GM12878 (cell line): ENCODE measurements at regions not wholly inside any gene's neighbourhood (a gene's known extent, or its start where the extent isn't known, plus 50 kb on each side); places are given as distances from the start of the nearest gene placed in this dataset.

ENCODE experiments used
- ATAC-seq: fragments of 200-7000 bp; cut with Tn5 transposase; 3 replicates; pipeline ENCODE4 v1.9.1; 2020; ENCODE audit warnings: mild to moderate bottlenecking, moderate library complexity
- BruUV-seq: library from RNA; stranded (reverse); fragments of 400-500 nt; replicated peaks from 2 replicates; lab custom pipeline; 2021; lab: Mats Ljungman, UMichigan
- CTCF ChIA-PET: fragments of 300-600 bp; sonication (Branson Sonifier 250); formaldehyde crosslinking; extraction: SDS; loops from one replicate; lab custom pipeline; 2021; ENCODE audit warnings: inconsistent platforms; lab: Yijun Ruan, JAX
- POLR2A ChIA-PET: fragments of 350-600 bp; formaldehyde crosslinking; extraction: SDS; loops from one replicate; lab custom pipeline; 2021; ENCODE audit warnings: inconsistent platforms; lab: Charles Lee
- RAD21 ChIA-PET: fragments of 300-600 bp; sonication (Branson Sonifier 250); formaldehyde crosslinking; loops from one replicate; lab custom pipeline; 2023; ENCODE audit warnings: antibody characterized with exemption; ENCODE audit not compliant: unreplicated experiment; lab: Charles Lee
- SMC1A ChIA-PET: fragments of 300-600 bp; sonication (Branson Sonifier 250); formaldehyde crosslinking; loops from one replicate; lab custom pipeline; 2023; ENCODE audit not compliant: unreplicated experiment, uncharacterized antibody; lab: Charles Lee
- DNase-seq: peaks from one replicate; pipeline ENCODE4 v3.0.0-alpha.2; 2011; ENCODE audit warnings: low read depth, low spot score
- FAIRE-seq: peaks from 3 replicates; lab custom pipeline; 2011; peaks lifted over from hg19 to GRCh38; lab: Jason Lieb, UNC
- H2AFZ ChIP-seq: 2 replicates; pipeline ENCODE4 v1.6.0; 2011; ENCODE audit warnings: low read depth, low read length, control low read depth; ENCODE audit not compliant: control insufficient read depth
- H3K27ac ChIP-seq: 2 replicates; pipeline ENCODE4 v1.5.1; 2011; ENCODE audit warnings: control low read depth; ENCODE audit not compliant: control insufficient read depth, insufficient read depth
- H3K27me3 ChIP-seq, 2 experiments: replicated peaks in 1 of 2; 2 replicates each; pipeline versions ENCODE4 v1.6.0 to v1.6.1; 2011; ENCODE audit warnings: low read length in 1 of 2; ENCODE audit not compliant: control insufficient read depth in 2 of 2, insufficient read depth in 2 of 2
- H3K36me3 ChIP-seq, 2 experiments: 2 replicates each; pipeline ENCODE4 v1.5.1; 2011; ENCODE audit warnings: low read length in 1 of 2; ENCODE audit not compliant: control insufficient read depth in 2 of 2, insufficient read depth in 2 of 2
- H3K4me1 ChIP-seq: 2 replicates; pipeline ENCODE4 v1.6.1; 2011; ENCODE audit warnings: mild to moderate bottlenecking, low read length, moderate library complexity, mixed read lengths; ENCODE audit not compliant: control insufficient read depth, insufficient read depth
- H3K4me2 ChIP-seq: 2 replicates; pipeline ENCODE4 v1.6.0; 2011; ENCODE audit warnings: control low read depth; ENCODE audit not compliant: control insufficient read depth, insufficient read depth
- H3K4me3 ChIP-seq: fragments of 200-600 bp; sonication (generic); 2 replicates; pipeline ENCODE4 v1.5.1; 2016
- H3K79me2 ChIP-seq: 2 replicates; pipeline ENCODE4 v1.6.0; 2011; ENCODE audit warnings: low read length; ENCODE audit not compliant: control insufficient read depth, insufficient read depth
- H3K9ac ChIP-seq: 2 replicates; pipeline ENCODE4 v1.8.0; 2011; ENCODE audit warnings: low read length, control low read depth, mixed read lengths; ENCODE audit not compliant: control insufficient read depth, insufficient read depth
- H3K9me3 ChIP-seq: replicated peaks from 3 replicates; pipeline ENCODE4 v1.5.1; 2011; ENCODE audit warnings: mild to moderate bottlenecking, low read length; ENCODE audit not compliant: control insufficient read depth, insufficient read depth
- H4K20me1 ChIP-seq: 2 replicates; pipeline ENCODE4 v1.6.0; 2011; ENCODE audit not compliant: control insufficient read depth, insufficient read depth
- BMI1 ChIP-seq: fragments of 450-650 bp; IDR thresholded peaks from 2 replicates; pipeline ENCODE4 v1.6.1; 2016; ENCODE audit warnings: mild to moderate bottlenecking, moderate library complexity, borderline replicate concordance
- CREB1 ChIP-seq: IDR thresholded peaks from 2 replicates; pipeline ENCODE4 v1.6.1; 2012; ENCODE audit warnings: low read depth, mild to moderate bottlenecking, inconsistent platforms
- IKZF1 ChIP-seq: fragments of 450-650 bp; conservative IDR thresholded peaks from 2 replicates; pipeline ENCODE4 v1.6.1; 2017; ENCODE audit warnings: antibody characterized with exemption, mild to moderate bottlenecking
- MXI1 ChIP-seq: fragments of 150-350 bp; IDR thresholded peaks from 2 replicates; pipeline ENCODE4 v1.6.1; 2011; ENCODE audit warnings: low read depth, mild to moderate bottlenecking, inconsistent platforms, low read length, improper control_type of control experiment
- MYC ChIP-seq: IDR thresholded peaks from 2 replicates; pipeline ENCODE4 v1.6.1; 2011; ENCODE audit warnings: mild to moderate bottlenecking, low read length, moderate library complexity, inconsistent platforms; ENCODE audit not compliant: insufficient read depth, insufficient replicate concordance, insufficient read length, severe bottlenecking
- POLR2A ChIP-seq: IDR thresholded peaks from 2 replicates; pipeline ENCODE4 v1.6.1; 2011; ENCODE audit warnings: low read depth, mild to moderate bottlenecking, low read length
- RAD51 ChIP-seq: fragments of 450-650 bp; IDR thresholded peaks from 2 replicates; pipeline ENCODE4 v1.6.1; 2016; ENCODE audit warnings: moderate library complexity, mild to moderate bottlenecking, inconsistent platforms
- SIN3A ChIP-seq: IDR thresholded peaks from 2 replicates; pipeline ENCODE4 v1.6.1; 2012; ENCODE audit warnings: low read depth, low read length, improper control_type of control experiment
- SMC3 ChIP-seq: IDR thresholded peaks from 2 replicates; pipeline ENCODE4 v1.6.1; 2011; ENCODE audit warnings: low read length, improper control_type of control experiment, borderline replicate concordance
- TARDBP ChIP-seq: IDR thresholded peaks from 2 replicates; pipeline ENCODE4 v1.6.1; 2016; ENCODE audit warnings: borderline replicate concordance
- whole genome bisulfite sequencing: methylation state at CpG from one replicate; pipeline ENCODE4 v1.1.6; 2016; ENCODE audit warnings: low lambda C conversion rate; ENCODE audit not compliant: insufficient replicate concordance, insufficient coverage; ENCODE audit errors: missing lambda C conversion rate; 5-methylcytosine and 5-hydroxymethylcytosine counted together
- in situ Hi-C: fragments of 300-500 bp; cut with MboI; formaldehyde crosslinking; loops from 9 replicates; pipeline ENCODE4 v1.14.3; 2018; ENCODE audit warnings: mixed read lengths
- intact Hi-C: fragments of 100-400 bp; cut with micrococcal nuclease; formaldehyde crosslinking; loops from one replicate; pipeline ENCODE4 v1.14.2; 2022; ENCODE audit not compliant: unreplicated experiment
- TF ChIP-seq, protein P1 (sequence below): fragments of 450-650 bp; IDR thresholded peaks from 2 replicates; pipeline ENCODE4 v1.6.1; 2018; ENCODE audit warnings: borderline replicate concordance, mild to moderate bottlenecking; ENCODE audit not compliant: partially characterized antibody

DNA sequence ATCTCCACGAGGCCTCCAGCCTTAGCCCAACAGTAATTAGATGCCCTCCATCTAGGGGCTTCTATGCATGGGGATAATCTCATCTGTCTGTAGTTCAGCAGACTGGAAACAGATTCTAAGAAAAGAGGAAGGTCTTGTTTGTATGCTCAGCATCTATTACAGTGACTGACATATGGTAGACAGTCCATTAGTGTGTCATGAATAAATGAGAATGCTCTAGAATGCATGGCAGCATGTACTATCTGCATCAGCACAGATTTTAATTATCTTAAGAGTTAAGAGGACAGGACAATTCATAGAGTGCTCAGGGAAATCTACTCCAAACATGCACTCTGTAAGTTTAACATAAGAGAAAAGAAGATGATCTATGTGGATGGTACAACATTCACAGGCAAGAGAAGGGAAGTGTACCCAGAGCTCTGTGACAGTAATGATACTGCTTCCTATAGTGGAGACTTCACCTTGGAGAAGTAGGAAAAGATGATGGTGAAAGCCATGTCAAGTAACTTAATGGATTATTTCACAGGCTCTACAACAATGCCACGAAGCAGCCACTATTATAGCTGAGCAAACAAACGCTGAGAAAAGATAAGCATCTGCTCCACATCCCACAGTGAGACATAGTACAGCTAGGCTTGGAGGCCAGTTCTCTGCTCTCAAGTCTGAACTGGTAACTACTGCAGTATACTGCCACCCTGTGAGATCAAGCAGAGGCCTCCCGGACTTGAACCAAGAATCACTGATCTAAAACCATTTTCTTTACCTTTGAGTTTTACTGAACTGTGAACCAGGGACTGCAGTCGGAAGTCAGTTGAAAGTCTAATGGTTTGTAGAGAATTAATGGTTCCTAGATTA lies 309.2 kb upstream of the SPTLC3 start:
- Histone ChIP-seq H3K79me2 (no peaks in the 10 kb centered on the region), H3K4me3 (no peak overlapping the region), H2AFZ (no peak overlapping the region), H3K9ac (no peak overlapping the region), H3K27ac (no peak overlapping the region), H3K4me1 (no peaks in the 10 kb centered on the region), H3K27me3 (no peaks in the 10 kb centered on the region), H3K9me3 (no peaks in the 10 kb centered on the region), H3K4me2 (no peak overlapping the region), H3K36me3 (no peaks in the 10 kb centered on the region), H4K20me1 (no peaks in the 10 kb centered on the region)
- FAIRE-seq (no peak), DNase-seq (no peak), ATAC-seq (no peak)
- BruUV-seq: no TSS peak
- intact Hi-C loops (no loop called here), in situ Hi-C loops (no loop called here)
- SMC1A ChIA-PET: no interaction called here
- TF ChIP-seq, protein P1, sequence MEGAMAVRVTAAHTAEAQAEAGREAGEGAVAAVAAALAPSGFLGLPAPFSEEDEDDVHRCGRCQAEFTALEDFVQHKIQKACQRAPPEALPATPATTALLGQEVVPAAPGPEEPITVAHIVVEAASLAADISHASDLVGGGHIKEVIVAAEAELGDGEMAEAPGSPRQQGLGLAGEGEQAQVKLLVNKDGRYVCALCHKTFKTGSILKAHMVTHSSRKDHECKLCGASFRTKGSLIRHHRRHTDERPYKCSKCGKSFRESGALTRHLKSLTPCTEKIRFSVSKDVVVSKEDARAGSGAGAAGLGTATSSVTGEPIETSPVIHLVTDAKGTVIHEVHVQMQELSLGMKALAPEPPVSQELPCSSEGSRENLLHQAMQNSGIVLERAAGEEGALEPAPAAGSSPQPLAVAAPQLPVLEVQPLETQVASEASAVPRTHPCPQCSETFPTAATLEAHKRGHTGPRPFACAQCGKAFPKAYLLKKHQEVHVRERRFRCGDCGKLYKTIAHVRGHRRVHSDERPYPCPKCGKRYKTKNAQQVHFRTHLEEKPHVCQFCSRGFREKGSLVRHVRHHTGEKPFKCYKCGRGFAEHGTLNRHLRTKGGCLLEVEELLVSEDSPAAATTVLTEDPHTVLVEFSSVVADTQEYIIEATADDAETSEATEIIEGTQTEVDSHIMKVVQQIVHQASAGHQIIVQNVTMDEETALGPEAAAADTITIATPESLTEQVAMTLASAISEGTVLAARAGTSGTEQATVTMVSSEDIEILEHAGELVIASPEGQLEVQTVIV: no peak
- TF ChIP-seq IKZF1 (no peak), CREB1 (no peak), TARDBP (no peak), SMC3 (no peak), POLR2A (no peak), MXI1 (no peak), MYC (no peak), SIN3A (no peak), BMI1 (no peak), RAD51 (no peak)
- CTCF ChIA-PET: no interaction called here
- POLR2A ChIA-PET: no interaction called here
- 22% methylated on average over 5 of the region's 5 CpGs for WGBS
- RAD21 ChIA-PET: no interaction called here
